ENCODE measurements at regions not wholly inside any gene's neighbourhood (a gene's known extent, or its start where the extent isn't known, plus 50 kb on each side); places are given as distances from the start of the nearest gene placed in this dataset.

- TF ChIP-seq EZH2 (IDR thresholded peaks at IDR 0.05; ENCODE audit: low read length) (no peak), CTCF (optimal IDR thresholded peaks at IDR 0.05 in 1 of 3, IDR thresholded peaks at IDR 0.05 in 1 of 3, conservative IDR thresholded peaks at IDR 0.05 in 1 of 3; ENCODE audit: extremely low read depth in 1 of 3, insufficient read depth in 2 of 3, low read length in 3 of 3) (no peak)
- no peaks in the 10 kb centered on the region for H3K9me3 ChIP-seq (ENCODE audit: control insufficient read depth, low read depth, low read length)
- peaks cover 6% of the 10 kb centered on the region for H3K4me1 ChIP-seq (ENCODE audit: control insufficient read depth, extremely low read depth, insufficient read depth, low read length)
- DNase-seq (ENCODE audit: low read depth, low spot score) = no peak
- H3K4me3 ChIP-seq (ENCODE audit: control insufficient read depth in 2 of 3, extremely low read depth in 1 of 3, insufficient read depth in 2 of 3, low read depth in 1 of 3, low read length in 3 of 3) = no peak overlapping the region
- H3K36me3 ChIP-seq (ENCODE audit: control insufficient read depth in 2 of 2, extremely low read depth in 1 of 2, insufficient read depth in 2 of 2, low read length in 2 of 2) = no peaks in the 10 kb centered on the region
- H3K9me1 ChIP-seq (ENCODE audit: control insufficient read depth, extremely low read depth, insufficient read depth, low read length) = no peaks in the 10 kb centered on the region
- no peaks in the 10 kb centered on the region for H3K27me3 ChIP-seq (ENCODE audit: control insufficient read depth, extremely low read depth, insufficient read depth, low read length)
- FAIRE-seq = no peak
- no peaks in the 10 kb centered on the region for H3K79me2 ChIP-seq (ENCODE audit: control insufficient read depth, insufficient read depth, low read length)
- H3K9ac ChIP-seq (ENCODE audit: control insufficient read depth, extremely low read depth, insufficient read depth, low read length) = no peak overlapping the region
- dilution Hi-C loops (cut with MboI; ENCODE audit: extremely low pct_ligation_motif_present, low sequenced_read_pairs) = no loop called here
- H4K20me1 ChIP-seq (ENCODE audit: control insufficient read depth, extremely low read depth, insufficient read depth, low read length) = no peaks in the 10 kb centered on the region
- H2AFZ ChIP-seq (ENCODE audit: control insufficient read depth, low read length) = no peak overlapping the region
- no peak overlapping the region for H3K4me2 ChIP-seq (ENCODE audit: control insufficient read depth, extremely low read depth, insufficient read depth, low read depth, low read length)
- H3K27ac ChIP-seq (ENCODE audit: control insufficient read depth, insufficient read depth, low read length) = no peak overlapping the region
Observed at GRCh38 chr5:71973563-71973962, 133.7 kb upstream of the MAP1B start.

DNA sequence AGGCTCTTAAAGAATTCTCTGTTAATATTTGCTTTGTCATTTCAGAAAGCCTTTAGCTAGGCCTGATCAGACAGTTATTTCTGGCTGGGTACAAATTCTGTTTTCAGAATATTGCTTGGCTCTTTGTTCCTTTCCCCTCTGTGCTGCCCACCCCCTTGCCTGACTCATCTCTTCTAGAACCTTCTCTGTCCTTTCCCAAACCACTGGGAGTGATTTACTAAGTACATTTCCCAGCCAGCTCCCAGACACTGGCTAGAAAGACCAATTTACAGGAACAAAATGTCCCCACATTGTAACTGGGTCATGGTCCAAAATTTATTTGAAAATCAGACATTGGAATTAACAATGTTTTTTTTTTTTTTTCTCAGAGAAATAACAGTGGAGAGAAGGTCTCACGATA, 133.1 kb upstream of the MAP1B start:
- Histone ChIP-seq H3K9me1 (ENCODE audit: control insufficient read depth, extremely low read depth, insufficient read depth, low read length) (no peaks in the 10 kb centered on the region), H4K20me1 (ENCODE audit: control insufficient read depth, extremely low read depth, insufficient read depth, low read length) (no peaks in the 10 kb centered on the region), H3K9me3 (ENCODE audit: control insufficient read depth, low read depth, low read length) (no peaks in the 10 kb centered on the region), H3K36me3 (ENCODE audit: control insufficient read depth in 2 of 2, extremely low read depth in 1 of 2, insufficient read depth in 2 of 2, low read length in 2 of 2) (no peaks in the 10 kb centered on the region), H2AFZ (ENCODE audit: control insufficient read depth, low read length) (no peak overlapping the region), H3K4me3 (ENCODE audit: control insufficient read depth in 2 of 3, extremely low read depth in 1 of 3, insufficient read depth in 2 of 3, low read depth in 1 of 3, low read length in 3 of 3) (no peak overlapping the region), H3K9ac (ENCODE audit: control insufficient read depth, extremely low read depth, insufficient read depth, low read length) (no peak overlapping the region), H3K79me2 (ENCODE audit: control insufficient read depth, insufficient read depth, low read length) (no peaks in the 10 kb centered on the region), H3K4me1 (ENCODE audit: control insufficient read depth, extremely low read depth, insufficient read depth, low read length) (peaks cover 6% of the 10 kb centered on the region), H3K27ac (ENCODE audit: control insufficient read depth, insufficient read depth, low read length) (no peak overlapping the region), H3K4me2 (ENCODE audit: control insufficient read depth, extremely low read depth, insufficient read depth, low read depth, low read length) (no peak overlapping the region), H3K27me3 (ENCODE audit: control insufficient read depth, extremely low read depth, insufficient read depth, low read length) (no peaks in the 10 kb centered on the region)
- dilution Hi-C loops (cut with MboI; ENCODE audit: extremely low pct_ligation_motif_present, low sequenced_read_pairs) = no loop called here
- no peak for DNase-seq (ENCODE audit: low read depth, low spot score)
- TF ChIP-seq EZH2 (IDR thresholded peaks at IDR 0.05; ENCODE audit: low read length) (no peak), CTCF (optimal IDR thresholded peaks at IDR 0.05 in 1 of 3, IDR thresholded peaks at IDR 0.05 in 1 of 3, conservative IDR thresholded peaks at IDR 0.05 in 1 of 3; ENCODE audit: extremely low read depth in 1 of 3, insufficient read depth in 2 of 3, low read length in 3 of 3) (no peak)
- FAIRE-seq = no peak
